NCI-H345 treated with DMSO at 0.1 percent for 48 hours (cell line): ENCODE measurements at regions not wholly inside any gene's neighbourhood (a gene's known extent, or its start where the extent isn't known, plus 50 kb on each side); places are given as distances from the start of the nearest gene placed in this dataset.

Source experiments
- DNase-seq: peaks from one replicate; lab custom pipeline; 2025; ENCODE audit not compliant: unreplicated experiment; lab: John Stamatoyannopoulos, UW

- DNase-seq, result no peak
These were observed 157.6 kb upstream of the C1QTNF7 start for GRCh38 chr4:15270201-15270600.

- no peak for DNase-seq
These were observed 141.8 kb upstream of the C1QTNF7 start for GRCh38 chr4:15286041-15286440.

- DNase-seq, result no peak
These were observed 136.7 kb upstream of the C1QTNF7 start for GRCh38 chr4:15291122-15291521.

- DNase-seq, result no peak
These were observed 134.1 kb upstream of the C1QTNF7 start for GRCh38 chr4:15293711-15294110.

- DNase-seq, result no peak
These were observed 133.6 kb upstream of the C1QTNF7 start for GRCh38 chr4:15294202-15294601.

- DNase-seq, result no peak
These were observed 133.0 kb upstream of the C1QTNF7 start for GRCh38 chr4:15294832-15295231.

GRCh38 chr4:15295421-15296162 lies 132.2 kb upstream of the C1QTNF7 start:
- DNase-seq, result no peak

- no peak for DNase-seq
These were observed 130.5 kb upstream of the C1QTNF7 start for GRCh38 chr4:15297344-15297743.

- DNase-seq, result no peak
These were observed 128.2 kb upstream of the C1QTNF7 start for GRCh38 chr4:15299627-15300026.

- no peak for DNase-seq
These were observed 124.7 kb upstream of the C1QTNF7 start for GRCh38 chr4:15303052-15303641.

- DNase-seq, result no peak
These were observed 112.9 kb upstream of the C1QTNF7 start for GRCh38 chr4:15314974-15315373.

GRCh38 chr4:15317246-15317645 lies 110.6 kb upstream of the C1QTNF7 start:
- no peak for DNase-seq

- no peak for DNase-seq
These were observed 109.0 kb upstream of the C1QTNF7 start for GRCh38 chr4:15318621-15319348.

GRCh38 chr4:15320121-15320678 lies 107.6 kb upstream of the C1QTNF7 start:
- no peak for DNase-seq

- DNase-seq, result no peak
These were observed 105.8 kb upstream of the C1QTNF7 start for GRCh38 chr4:15322006-15322405.

GRCh38 chr4:15325987-15326386 lies 101.8 kb upstream of the C1QTNF7 start:
- no peak for DNase-seq

- DNase-seq, result no peak
These were observed 100.2 kb upstream of the C1QTNF7 start for GRCh38 chr4:15327311-15328298.

GRCh38 chr4:15331930-15332329 lies 95.9 kb upstream of the C1QTNF7 start:
- no peak for DNase-seq

GRCh38 chr4:15332377-15332776 lies 95.5 kb upstream of the C1QTNF7 start:
- DNase-seq, result no peak
